HCT116 (cell line): ENCODE measurements at regions not wholly inside any gene's neighbourhood (a gene's known extent, or its start where the extent isn't known, plus 50 kb on each side); places are given as distances from the start of the nearest gene placed in this dataset.

Experiments
- ATAC-seq: fragments of 200-7000 bp; cut with Tn5 transposase; 2 replicates; pipeline ENCODE4 v1.9.1; 2020; ENCODE audit warnings: mild to moderate bottlenecking, moderate library complexity
- BruUV-seq: library from RNA; stranded (reverse); fragments of 400-500 nt; replicated peaks from 2 replicates; lab custom pipeline; 2021; lab: Mats Ljungman, UMichigan
- CTCF ChIA-PET: fragments of 300-600 bp; sonication (Branson Sonifier 250); formaldehyde crosslinking; loops from one replicate; lab custom pipeline; 2021; ENCODE audit warnings: antibody characterized with exemption; lab: Charles Lee
- POLR2A ChIA-PET: fragments of 300-600, 350-600 bp; sonication (Branson Sonifier 250); formaldehyde crosslinking; loops from one replicate; lab custom pipeline; 2021; ENCODE audit warnings: antibody characterized with exemption; lab: Charles Lee
- RAD21 ChIA-PET, 2 experiments: fragments of 300-600 bp; sonication (Branson Sonifier 250); formaldehyde crosslinking; loops; one replicate each; lab custom pipeline; 2023; ENCODE audit warnings: low total read pairs in 2 of 2; ENCODE audit not compliant: uncharacterized antibody in 2 of 2, unreplicated experiment in 2 of 2, low non-redundant PET in 1 of 2; lab: Charles Lee
- DNase-seq: peaks from one replicate; pipeline ENCODE4 v3.0.0-alpha.2; 2010; ENCODE audit warnings: low read depth, low spot score
- H2AFZ ChIP-seq: fragments of 200-600 bp; shearing (Covaris generic), sonication (generic); 2 replicates; pipeline ENCODE4 v1.6.1; 2017; ENCODE audit warnings: low read depth, mixed run types, mixed read lengths, antibody characterized with exemption, low read length; ENCODE audit not compliant: poor library complexity, severe bottlenecking
- H3K27ac ChIP-seq: 2 replicates; pipeline ENCODE4 v1.5.1; 2012; ENCODE audit warnings: low read depth, low read length
- H3K27me3 ChIP-seq: fragments of 200-600 bp; sonication (generic); 2 replicates; pipeline ENCODE4 v1.6.1; 2016; ENCODE audit warnings: mixed run types, low read length, mixed read lengths; ENCODE audit not compliant: insufficient read depth
- H3K36me3 ChIP-seq, 2 experiments: fragments of 200-500 bp in 1 of 2; fragments of 200-600 bp in 1 of 2; sonication (Bioruptor generic) in 1 of 2; sonication (generic) in 1 of 2; 2 replicates each; pipeline versions ENCODE4 v1.5.1 to v1.6.1; 2014 to 2016; ENCODE audit warnings: low read length in 2 of 2, inconsistent platforms in 1 of 2, mixed read lengths in 1 of 2, mixed run types in 1 of 2; ENCODE audit not compliant: insufficient read depth in 2 of 2, control insufficient read depth in 1 of 2
- H3K4me1 ChIP-seq, 2 experiments: fragments of 200-600 bp in 1 of 2; sonication (generic) in 1 of 2; 2 replicates each; pipeline versions ENCODE4 v1.5.1 to v1.6.1; 2012 to 2017; ENCODE audit warnings: low read length in 2 of 2, inconsistent platforms in 1 of 2, mild to moderate bottlenecking in 1 of 2, mixed read lengths in 1 of 2, mixed run types in 1 of 2, moderate library complexity in 1 of 2; ENCODE audit not compliant: insufficient read depth in 2 of 2, control insufficient read depth in 1 of 2
- H3K4me2 ChIP-seq: fragments of 200-600 bp; sonication (generic); 2 replicates; pipeline ENCODE4 v1.6.1; 2017; ENCODE audit warnings: mixed run types, low read length, mixed read lengths
- H3K4me3 ChIP-seq, 2 experiments: fragments of 200-600 bp in 1 of 2; sonication (generic) in 1 of 2; replicated peaks in 1 of 2; 2 replicates each; pipeline ENCODE4 v1.5.1; 2011 to 2016; ENCODE audit warnings: low read length in 2 of 2, control low read depth in 1 of 2, low read depth in 1 of 2, mild to moderate bottlenecking in 1 of 2, mixed read lengths in 1 of 2, mixed run types in 1 of 2
- H3K79me2 ChIP-seq: fragments of 200-600 bp; sonication (generic); 2 replicates; pipeline ENCODE4 v1.6.1; 2017; ENCODE audit warnings: mild to moderate bottlenecking, mixed run types, low read length, moderate library complexity, mixed read lengths; ENCODE audit not compliant: insufficient read depth
- H3K9ac ChIP-seq: fragments of 200-600 bp; sonication (generic); 2 replicates; pipeline ENCODE4 v1.6.1; 2016; ENCODE audit warnings: low read length, mixed read lengths
- H3K9me2 ChIP-seq: fragments of 200-600 bp; sonication (generic), shearing (Covaris generic); 2 replicates; pipeline ENCODE4 v1.6.1; 2017; ENCODE audit warnings: mixed run types, mild to moderate bottlenecking, moderate library complexity; ENCODE audit not compliant: insufficient read depth
- H3K9me3 ChIP-seq, 2 experiments: fragments of 200-500 bp in 1 of 2; fragments of 200-600 bp in 1 of 2; sonication (Bioruptor generic) in 1 of 2; sonication (generic) in 1 of 2; 2 replicates each; pipeline ENCODE4 v1.6.1; 2014 to 2017; ENCODE audit warnings: low read length in 2 of 2, mixed read lengths in 2 of 2, inconsistent platforms in 1 of 2, low read depth in 1 of 2, mild to moderate bottlenecking in 1 of 2, mixed run types in 1 of 2, moderate library complexity in 1 of 2; ENCODE audit not compliant: control insufficient read depth in 1 of 2, insufficient read depth in 1 of 2
- H4K20me1 ChIP-seq: fragments of 200-600 bp; sonication (generic), shearing (Covaris generic); 2 replicates; pipeline ENCODE4 v1.6.1; 2017; ENCODE audit warnings: mixed run types, mild to moderate bottlenecking, moderate library complexity; ENCODE audit not compliant: insufficient read depth
- ATF3 ChIP-seq: IDR thresholded peaks from 2 replicates; pipeline ENCODE4 v1.6.1; 2012
- CEBPB ChIP-seq: IDR thresholded peaks from 2 replicates; pipeline ENCODE4 v1.6.1; 2012; ENCODE audit warnings: low read depth
- CTCF ChIP-seq, 3 experiments: fragments of 200-600 bp in 1 of 3; sonication (generic) in 1 of 3; IDR thresholded peaks in 2 of 3; conservative IDR thresholded peaks in 1 of 3; 2 replicates each; pipeline ENCODE4 v1.5.1; 2012 to 2017; ENCODE audit warnings: low read depth in 2 of 3, low read length in 2 of 3, antibody characterized with exemption in 1 of 3, borderline replicate concordance in 1 of 3, control low read depth in 1 of 3, mild to moderate bottlenecking in 1 of 3, mixed read lengths in 1 of 3, mixed run types in 1 of 3, moderate library complexity in 1 of 3; ENCODE audit not compliant: insufficient read depth in 1 of 3
- ELF1 ChIP-seq: IDR thresholded peaks from 2 replicates; pipeline ENCODE4 v1.6.1; 2012; ENCODE audit warnings: low read depth, borderline replicate concordance
- MAX ChIP-seq: IDR thresholded peaks from 2 replicates; pipeline ENCODE4 v1.6.1; 2012
- POLR2AphosphoS5 ChIP-seq: IDR thresholded peaks from 2 replicates; pipeline ENCODE4 v1.6.1; 2011; ENCODE audit warnings: mild to moderate bottlenecking, low read depth, low read length, moderate library complexity
- RAD21 ChIP-seq: IDR thresholded peaks from 2 replicates; pipeline ENCODE4 v1.6.1; 2012; ENCODE audit warnings: low read depth, mild to moderate bottlenecking
- REST ChIP-seq: IDR thresholded peaks from 2 replicates; pipeline ENCODE4 v1.6.1; 2012; ENCODE audit warnings: low read depth
- SIN3A ChIP-seq: IDR thresholded peaks from 2 replicates; pipeline ENCODE4 v1.6.1; 2012; ENCODE audit warnings: low read depth
- ZFX ChIP-seq: fragments of 450-650 bp; IDR thresholded peaks from 2 replicates; pipeline ENCODE4 v1.6.1; 2017
- intact Hi-C: fragments of 100-400 bp; cut with micrococcal nuclease; formaldehyde crosslinking; loops from 2 replicates; pipeline ENCODE4 v1.10.0; 2022

DNA sequence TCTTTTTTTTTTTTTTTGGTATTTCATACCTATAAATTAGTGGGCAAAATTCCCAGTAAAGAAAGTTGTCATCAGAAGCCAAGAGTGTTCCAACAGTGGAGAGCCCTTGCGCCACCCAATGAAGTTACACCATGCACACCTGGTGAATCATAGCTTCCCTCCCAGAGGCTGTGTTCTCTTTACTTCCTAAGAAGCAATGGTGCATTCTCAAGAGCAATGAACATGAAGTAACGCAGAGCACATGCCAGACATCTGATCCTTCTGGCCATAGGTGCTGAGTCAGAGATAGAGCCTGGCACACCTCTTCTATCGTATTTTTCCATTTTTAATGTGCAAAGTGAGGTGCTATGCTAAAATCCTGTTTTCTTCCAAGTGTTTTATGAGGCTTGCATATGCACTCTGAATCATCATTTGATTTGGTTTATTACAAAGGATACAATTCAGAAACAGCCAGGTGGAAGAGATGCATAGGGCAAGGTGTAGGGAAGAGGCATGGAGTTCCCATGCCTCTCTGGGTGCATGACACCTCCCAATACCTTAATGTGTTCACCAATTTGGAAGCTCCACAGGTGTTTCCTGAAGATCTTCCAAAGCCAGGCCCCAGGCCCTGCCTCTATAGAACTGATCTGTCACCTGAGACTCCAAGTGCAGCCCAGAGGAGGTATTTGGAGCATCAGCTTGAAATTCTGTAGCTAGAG lies 408.0 kb downstream of the SIPA1L2 start:
- no peak overlapping the region for H3K4me3 ChIP-seq
- no peaks in the 10 kb centered on the region for H3K27me3 ChIP-seq
- H3K9me3 ChIP-seq, result no peaks in the 10 kb centered on the region
- H3K4me1 ChIP-seq, result peaks cover 0 to 10% of the 10 kb centered on the region in 2 experiments; a peak in 1 of 4 replicates
- 0 out of 2 replicates have a peak, but pooled peaks have one; percentile 25 for ATAC-seq
- no peaks in the 10 kb centered on the region for H3K79me2 ChIP-seq
- no peak overlapping the region for H3K4me2 ChIP-seq
- H2AFZ ChIP-seq, result no peak overlapping the region
- no TSS peak for BruUV-seq
- ChIA-PET RAD21 (no interaction called here), CTCF (interaction anchor here (1.4 kb wide), 1 partner anchor 11 kb away, joined by 4 read pairs; no protein-coding TSS in a partner anchor), POLR2A (no interaction called here)
- no peak overlapping the region for H3K27ac ChIP-seq
- no peaks in the 10 kb centered on the region for H3K9me2 ChIP-seq
- DNase-seq, result peak; percentile 16
- H4K20me1 ChIP-seq, result no peaks in the 10 kb centered on the region
- H3K9ac ChIP-seq, result no peak overlapping the region
- intact Hi-C loops, result no loop called here
- TF ChIP-seq CEBPB (peak; percentile 57; the same call in 1 of the 2 replicates), REST (no peak), ELF1 (no peak), MAX (peak; percentile 47; the same call in 1 of the 2 replicates), CTCF (IDR thresholded peaks at IDR 0.05 in 2 of 3, conservative IDR thresholded peaks at IDR 0.05 in 1 of 3; ENCODE audit: borderline replicate concordance in 1 of 3, insufficient read depth in 1 of 3, low read depth in 2 of 3, low read length in 2 of 3) (no peak), ATF3 (no peak), RAD21 (no peak), ZFX (no peak), SIN3A (no peak), POLR2AphosphoS5 (no peak)
- H3K36me3 ChIP-seq, result no peaks in the 10 kb centered on the region
